ENCODE measurements at regions not wholly inside any gene's neighbourhood (a gene's known extent, or its start where the extent isn't known, plus 50 kb on each side); places are given as distances from the start of the nearest gene placed in this dataset.

DNA sequence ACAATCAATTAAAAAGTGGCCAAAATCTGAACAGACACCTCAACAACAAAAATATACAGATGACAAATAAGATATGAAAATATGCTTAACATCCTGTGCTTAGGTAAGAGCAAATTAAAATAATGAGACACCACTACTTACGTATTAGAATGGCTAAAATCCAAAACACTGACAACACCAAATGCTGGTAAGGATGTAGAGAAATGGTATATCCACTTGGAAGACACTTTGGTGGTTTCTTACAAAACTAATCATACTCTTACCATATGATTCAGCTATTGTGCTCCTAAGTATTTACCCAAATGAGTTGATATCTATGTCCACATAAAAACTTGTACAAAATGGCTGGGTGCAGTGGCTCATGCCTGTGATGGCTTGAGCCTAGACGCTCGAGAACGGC is 51.7 kb upstream of the ZNF599 start:
- TF ChIP-seq, protein P1, sequence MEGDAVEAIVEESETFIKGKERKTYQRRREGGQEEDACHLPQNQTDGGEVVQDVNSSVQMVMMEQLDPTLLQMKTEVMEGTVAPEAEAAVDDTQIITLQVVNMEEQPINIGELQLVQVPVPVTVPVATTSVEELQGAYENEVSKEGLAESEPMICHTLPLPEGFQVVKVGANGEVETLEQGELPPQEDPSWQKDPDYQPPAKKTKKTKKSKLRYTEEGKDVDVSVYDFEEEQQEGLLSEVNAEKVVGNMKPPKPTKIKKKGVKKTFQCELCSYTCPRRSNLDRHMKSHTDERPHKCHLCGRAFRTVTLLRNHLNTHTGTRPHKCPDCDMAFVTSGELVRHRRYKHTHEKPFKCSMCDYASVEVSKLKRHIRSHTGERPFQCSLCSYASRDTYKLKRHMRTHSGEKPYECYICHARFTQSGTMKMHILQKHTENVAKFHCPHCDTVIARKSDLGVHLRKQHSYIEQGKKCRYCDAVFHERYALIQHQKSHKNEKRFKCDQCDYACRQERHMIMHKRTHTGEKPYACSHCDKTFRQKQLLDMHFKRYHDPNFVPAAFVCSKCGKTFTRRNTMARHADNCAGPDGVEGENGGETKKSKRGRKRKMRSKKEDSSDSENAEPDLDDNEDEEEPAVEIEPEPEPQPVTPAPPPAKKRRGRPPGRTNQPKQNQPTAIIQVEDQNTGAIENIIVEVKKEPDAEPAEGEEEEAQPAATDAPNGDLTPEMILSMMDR (IDR thresholded peaks at IDR 0.05; ENCODE audit: insufficient read depth, low read depth, low read length) = no peak
- no peak for TF ChIP-seq EZH2 (IDR thresholded peaks at IDR 0.05; ENCODE audit: insufficient read depth, low read length)

Data from astrocyte (in vitro differentiated cells and primary cell).